DMS53 treated with DMSO at 0.1 percent for 48 hours (cell line): ENCODE measurements at regions not wholly inside any gene's neighbourhood (a gene's known extent, or its start where the extent isn't known, plus 50 kb on each side); places are given as distances from the start of the nearest gene placed in this dataset.
"Not testable (repeated sequence)": the region's sequence is repeated elsewhere in the genome, so short reads cannot be mapped to it uniquely, and the experiment has no call there.

ENCODE experiments used
- DNase-seq: peaks from one replicate; lab custom pipeline; 2025; ENCODE audit not compliant: unreplicated experiment; lab: John Stamatoyannopoulos, UW

DNA sequence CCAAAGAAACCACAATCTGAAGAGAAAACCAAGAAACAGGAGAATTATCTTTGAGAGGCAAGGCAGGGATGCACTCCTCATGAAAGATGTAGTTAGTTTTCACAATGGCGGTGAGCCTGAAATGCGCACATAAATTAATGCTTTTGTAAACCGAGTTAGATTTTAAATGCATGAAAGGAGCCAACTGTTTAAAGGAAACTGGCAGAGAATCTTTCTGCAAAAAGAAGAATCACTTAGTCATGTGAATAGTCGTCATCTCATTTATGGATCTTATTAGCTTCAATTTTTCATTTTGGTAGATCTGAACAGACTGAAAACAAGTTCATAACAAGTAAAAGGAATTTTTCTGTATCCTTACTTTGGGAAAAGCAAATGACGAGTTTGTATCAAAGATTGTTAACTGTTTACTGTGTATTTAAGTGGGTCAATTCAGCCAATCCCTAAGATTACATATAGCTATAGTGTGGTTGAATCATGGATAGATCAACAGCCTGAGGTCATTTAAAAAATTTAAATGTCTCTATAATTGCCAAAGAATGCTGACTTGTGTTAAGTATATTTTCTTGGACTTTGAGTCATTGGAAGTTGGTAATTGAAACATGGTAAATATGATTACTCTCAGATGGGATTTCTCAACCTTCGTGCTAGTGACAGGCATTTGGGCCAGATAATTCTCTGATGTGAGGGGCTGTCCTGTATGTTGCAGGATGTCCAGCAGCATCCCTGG lies 226.6 kb upstream of the KAZN start:
- no peak for DNase-seq

- DNase-seq = no peak
Measured at GRCh38 chr1:14372526-14372925, 226.0 kb upstream of the KAZN start.

GRCh38 chr1:14373081-14373758 lies 225.3 kb upstream of the KAZN start:
- DNase-seq = no peak

GRCh38 chr1:14375226-14375625 lies 223.3 kb upstream of the KAZN start:
- DNase-seq = no peak

- no peak for DNase-seq
Measured at GRCh38 chr1:14377386-14377785, 221.1 kb upstream of the KAZN start.

GRCh38 chr1:14380408-14380807 lies 218.1 kb upstream of the KAZN start:
- DNase-seq = no peak

DNA sequence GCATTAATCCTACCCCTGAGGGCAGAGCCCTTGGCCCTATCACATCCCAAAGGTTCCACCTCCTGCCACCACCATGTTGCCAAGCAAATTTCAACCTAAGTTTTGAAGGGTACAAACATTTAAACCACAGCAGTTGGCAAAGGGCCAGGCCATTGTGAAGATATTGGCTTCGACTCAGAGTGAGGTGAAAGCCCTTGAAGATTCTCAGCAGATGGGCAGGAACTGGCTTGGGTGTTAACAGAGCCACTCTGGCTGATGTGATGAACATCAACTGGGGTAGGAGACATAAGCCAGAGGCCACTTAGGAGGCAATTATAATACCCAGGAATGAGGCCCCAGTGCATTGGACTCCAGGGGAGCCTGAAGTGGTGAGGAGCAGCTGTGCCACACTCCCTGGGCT lies 207.7 kb upstream of the KAZN start:
- DNase-seq = no peak

DNA sequence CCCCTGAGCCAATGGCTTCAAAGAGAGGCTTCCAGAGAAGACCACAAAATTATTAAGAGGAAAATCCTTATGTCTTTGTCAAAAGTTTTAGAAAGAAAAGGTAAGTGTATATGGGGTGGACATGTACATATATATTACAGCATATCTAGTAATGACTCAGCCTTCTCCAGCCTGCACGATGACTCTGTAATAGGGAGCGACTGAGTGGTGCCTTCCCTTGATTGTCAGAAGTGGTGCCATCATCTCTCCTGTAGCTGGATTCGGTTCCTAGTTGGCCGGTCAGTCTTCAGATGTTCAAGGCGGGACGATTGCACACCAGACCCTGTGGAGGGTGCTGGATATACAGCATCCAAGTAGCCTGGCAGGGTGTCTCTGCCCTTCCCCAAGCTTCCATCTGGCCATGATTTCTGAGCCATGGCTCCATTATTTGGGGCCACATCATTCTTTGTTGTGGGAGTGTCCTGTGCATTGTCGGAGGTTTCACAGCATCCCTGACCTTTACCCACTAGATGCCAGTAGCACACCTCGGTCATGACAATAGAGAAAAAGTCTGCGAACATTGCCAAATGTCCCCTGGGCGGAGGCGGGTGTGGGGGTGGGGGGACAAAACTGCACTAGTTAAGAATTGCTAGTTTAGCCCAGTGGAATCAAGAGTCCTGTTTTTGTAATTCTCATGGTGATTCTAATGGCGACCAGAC lies 206.2 kb upstream of the KAZN start:
- DNase-seq = no peak

DNA sequence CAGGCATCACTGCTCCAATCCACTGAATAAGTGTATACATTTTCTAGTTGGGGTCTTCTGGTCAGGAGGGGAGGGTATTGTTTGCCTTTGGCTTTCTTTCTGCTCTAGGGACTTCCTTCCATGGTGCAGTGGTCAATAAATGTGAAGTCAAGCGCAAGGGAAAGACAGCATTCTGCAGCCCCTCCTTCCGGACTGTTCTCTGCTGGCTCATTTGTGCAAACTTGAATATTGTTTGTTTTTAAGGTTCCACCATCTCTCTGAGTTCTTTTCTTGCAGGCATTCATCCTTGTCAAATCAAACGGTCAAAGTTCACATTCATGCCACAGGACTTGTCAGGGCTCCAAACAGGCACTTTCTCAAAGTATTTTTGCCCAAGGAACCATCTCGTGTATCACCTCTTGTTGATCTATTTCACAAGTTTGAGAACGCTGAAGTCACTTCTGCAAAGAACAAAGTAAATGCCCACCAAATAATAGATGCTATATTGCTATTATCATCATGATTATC lies 205.6 kb upstream of the KAZN start:
- no peak for DNase-seq

GRCh38 chr1:14396100-14396499 lies 202.4 kb upstream of the KAZN start:
- no peak for DNase-seq

- DNase-seq = no peak
Measured at GRCh38 chr1:14403961-14404645, 194.4 kb upstream of the KAZN start.

DNA sequence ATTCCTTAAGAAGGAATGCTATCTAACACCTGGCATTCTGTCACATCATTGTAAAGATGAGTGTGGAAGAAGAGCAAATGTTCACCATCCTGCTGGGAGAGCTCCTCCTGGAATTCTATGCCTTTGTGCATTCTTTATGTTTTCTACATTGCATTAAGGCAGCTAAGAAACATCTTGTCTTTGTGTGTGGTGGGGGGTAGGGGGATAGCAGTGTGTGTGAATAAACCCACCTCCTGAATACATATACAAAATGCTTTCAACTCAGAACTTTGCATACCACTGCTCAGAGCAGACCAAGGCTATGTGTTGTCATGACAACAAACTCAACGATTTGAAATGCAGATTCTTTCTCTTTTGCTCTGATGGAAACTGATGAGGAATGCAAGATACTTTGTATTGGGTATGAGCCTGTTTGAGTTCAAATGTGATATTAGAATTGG lies 193.6 kb upstream of the KAZN start:
- DNase-seq = no peak

DNA sequence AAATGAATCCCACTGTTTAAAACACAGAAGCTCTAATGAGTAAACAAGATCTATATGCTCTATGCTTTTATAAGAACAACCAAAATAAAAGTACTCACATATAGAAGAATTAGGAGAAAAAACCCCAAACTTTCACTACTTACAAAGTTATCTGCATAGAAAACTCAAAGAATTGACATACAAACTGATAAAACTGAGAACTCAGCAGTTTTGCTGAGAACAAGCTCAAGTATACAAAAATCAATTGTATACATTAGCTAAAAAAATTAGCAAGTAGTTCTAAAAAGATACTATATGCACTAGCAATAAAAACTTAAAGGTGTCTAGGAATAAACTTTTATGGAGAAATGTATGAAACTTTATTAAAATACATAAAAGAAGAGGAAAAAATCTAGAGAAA lies 186.2 kb upstream of the KAZN start:
- DNase-seq = no peak

- no peak for DNase-seq
Measured at GRCh38 chr1:14413819-14414490, 184.5 kb upstream of the KAZN start.

DNA sequence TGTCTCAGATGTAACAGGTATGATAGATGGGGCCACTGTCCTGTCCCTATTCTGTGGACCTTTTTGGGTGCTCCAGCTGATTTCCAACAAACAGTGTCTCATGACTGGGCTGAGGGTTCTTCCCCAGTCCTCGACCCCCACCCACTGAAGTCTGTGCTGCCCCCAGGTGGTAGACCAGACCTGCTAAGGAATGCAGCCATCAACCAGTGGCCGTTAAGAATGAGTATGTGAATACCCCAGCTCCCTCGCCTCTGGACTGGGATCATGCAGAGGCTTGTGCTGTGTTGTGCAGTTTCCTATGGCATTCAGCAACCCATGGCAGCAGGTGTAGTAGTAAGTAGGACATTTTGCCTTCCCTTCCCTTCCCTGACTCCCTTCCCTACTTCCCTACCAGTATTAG lies 183.1 kb upstream of the KAZN start:
- DNase-seq = no peak

DNA sequence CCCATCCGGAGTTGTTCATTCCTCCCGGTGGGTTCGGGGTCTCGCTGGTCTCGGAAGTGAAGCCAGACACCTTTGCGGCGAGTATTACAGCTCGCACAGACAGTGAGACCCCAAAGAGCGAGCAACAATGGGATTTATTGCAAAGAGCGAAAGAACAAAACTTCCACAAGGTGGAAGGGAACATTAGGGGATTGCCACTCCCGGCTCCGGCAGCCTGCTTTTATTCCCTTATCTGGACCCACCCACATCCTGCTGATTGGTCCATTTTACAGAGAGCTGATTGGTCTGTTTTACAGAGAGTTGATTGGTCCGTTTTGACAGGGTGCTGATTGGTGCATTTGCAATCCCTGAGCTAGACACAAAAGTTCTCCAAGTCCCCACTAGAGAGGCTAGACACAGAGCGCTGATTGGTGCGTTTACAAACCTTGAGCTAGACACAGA lies 178.7 kb upstream of the KAZN start:
- not testable (repeated sequence) for DNase-seq

- no peak for DNase-seq
Measured at GRCh38 chr1:14420686-14421085, 177.8 kb upstream of the KAZN start.

- no peak for DNase-seq
Measured at GRCh38 chr1:14421295-14421976, 177.0 kb upstream of the KAZN start.

DNA sequence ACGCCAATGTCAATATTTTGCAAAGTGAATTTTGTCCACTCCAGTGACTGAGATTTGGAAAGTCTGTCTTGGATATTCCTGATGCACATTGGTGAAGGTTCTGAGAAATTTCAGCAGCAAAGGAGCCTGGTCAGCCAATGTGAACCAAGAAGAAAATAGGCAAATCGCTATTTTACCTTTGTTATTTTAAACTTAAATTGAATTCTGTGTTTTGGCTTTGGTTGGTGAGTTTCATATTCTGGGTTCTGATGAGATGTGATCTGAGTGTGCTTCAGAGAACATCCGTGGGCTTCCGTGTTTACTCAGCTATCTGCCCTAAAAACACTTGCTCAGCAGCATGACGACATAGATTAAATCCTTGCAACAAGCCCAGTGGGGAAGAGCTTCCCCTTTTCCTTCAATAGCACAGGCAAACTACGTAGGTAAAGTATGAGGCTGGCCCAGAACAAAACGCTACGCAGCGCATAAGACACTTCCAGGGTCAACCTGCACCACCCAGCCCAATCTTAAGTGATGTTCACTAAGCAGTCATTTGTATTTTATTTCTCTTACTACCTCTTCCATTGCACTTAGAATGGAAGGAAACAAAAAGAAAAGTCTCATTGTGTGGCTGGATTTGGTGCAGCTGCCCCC lies 176.4 kb upstream of the KAZN start:
- no peak for DNase-seq
